ENCODE measurements at regions not wholly inside any gene's neighbourhood (a gene's known extent, or its start where the extent isn't known, plus 50 kb on each side); places are given as distances from the start of the nearest gene placed in this dataset.

DNA sequence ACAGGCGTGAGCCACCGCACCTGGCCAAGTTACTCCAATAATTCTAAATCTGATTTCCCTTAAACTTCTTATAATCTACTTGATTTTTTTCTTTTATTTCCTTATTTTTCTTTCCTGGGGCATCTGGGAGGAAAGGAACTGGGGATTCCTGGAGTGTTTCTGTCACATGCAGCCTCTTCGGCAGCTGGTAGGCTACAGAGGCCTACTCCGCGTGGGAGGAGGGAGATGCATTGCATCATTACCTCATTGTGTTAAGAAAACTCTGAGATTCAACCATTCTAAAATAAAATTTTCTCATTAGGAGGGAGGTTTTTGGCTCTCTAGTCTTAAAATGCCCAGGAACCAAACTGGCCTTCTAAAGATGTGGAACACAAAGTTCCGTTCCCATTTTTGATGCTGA, 64.0 kb downstream of the SOX9 start:
- TF ChIP-seq, protein P1, sequence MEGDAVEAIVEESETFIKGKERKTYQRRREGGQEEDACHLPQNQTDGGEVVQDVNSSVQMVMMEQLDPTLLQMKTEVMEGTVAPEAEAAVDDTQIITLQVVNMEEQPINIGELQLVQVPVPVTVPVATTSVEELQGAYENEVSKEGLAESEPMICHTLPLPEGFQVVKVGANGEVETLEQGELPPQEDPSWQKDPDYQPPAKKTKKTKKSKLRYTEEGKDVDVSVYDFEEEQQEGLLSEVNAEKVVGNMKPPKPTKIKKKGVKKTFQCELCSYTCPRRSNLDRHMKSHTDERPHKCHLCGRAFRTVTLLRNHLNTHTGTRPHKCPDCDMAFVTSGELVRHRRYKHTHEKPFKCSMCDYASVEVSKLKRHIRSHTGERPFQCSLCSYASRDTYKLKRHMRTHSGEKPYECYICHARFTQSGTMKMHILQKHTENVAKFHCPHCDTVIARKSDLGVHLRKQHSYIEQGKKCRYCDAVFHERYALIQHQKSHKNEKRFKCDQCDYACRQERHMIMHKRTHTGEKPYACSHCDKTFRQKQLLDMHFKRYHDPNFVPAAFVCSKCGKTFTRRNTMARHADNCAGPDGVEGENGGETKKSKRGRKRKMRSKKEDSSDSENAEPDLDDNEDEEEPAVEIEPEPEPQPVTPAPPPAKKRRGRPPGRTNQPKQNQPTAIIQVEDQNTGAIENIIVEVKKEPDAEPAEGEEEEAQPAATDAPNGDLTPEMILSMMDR (IDR thresholded peaks at IDR 0.05), result no peak
- no peak for TF ChIP-seq POLR2A (IDR thresholded peaks at IDR 0.05)

All from testis (tissue), 2 donors.